Loucy (cell line): ENCODE measurements at regions not wholly inside any gene's neighbourhood (a gene's known extent, or its start where the extent isn't known, plus 50 kb on each side); places are given as distances from the start of the nearest gene placed in this dataset.
"Not testable (repeated sequence)": the region's sequence is repeated elsewhere in the genome, so short reads cannot be mapped to it uniquely, and the experiment has no call there.

Source experiments
- H2AFZ ChIP-seq: fragments of 200-600 bp; sonication (generic); 2 replicates; pipeline ENCODE4 v1.6.0; 2016; ENCODE audit warnings: antibody characterized with exemption, mild to moderate bottlenecking, low read length, moderate library complexity
- H3F3A ChIP-seq: fragments of 200-600 bp; 2 replicates; pipeline ENCODE4 v1.6.0; 2016; ENCODE audit warnings: antibody characterized with exemption, low read depth, mild to moderate bottlenecking
- H3K27me3 ChIP-seq: fragments of 200-600 bp; sonication (generic); 2 replicates; pipeline ENCODE4 v1.6.1; 2014; ENCODE audit warnings: low read length, mild to moderate bottlenecking; ENCODE audit not compliant: insufficient read depth, poor library complexity, severe bottlenecking
- H3K36me3 ChIP-seq: fragments of 200-600 bp; sonication (generic); 2 replicates; pipeline ENCODE4 v1.6.1; 2016; ENCODE audit warnings: low read length; ENCODE audit not compliant: insufficient read depth
- H3K4me1 ChIP-seq: fragments of 200-600 bp; sonication (generic); 2 replicates; pipeline ENCODE4 v1.5.1; 2014; ENCODE audit warnings: low read length, mild to moderate bottlenecking; ENCODE audit not compliant: insufficient read depth, poor library complexity, severe bottlenecking
- H3K4me2 ChIP-seq: fragments of 200-600 bp; sonication (generic); 2 replicates; pipeline ENCODE4 v1.6.0; 2014; ENCODE audit warnings: antibody characterized with exemption, low read length, low read depth, mild to moderate bottlenecking; ENCODE audit not compliant: poor library complexity, severe bottlenecking
- H3K4me3 ChIP-seq: fragments of 200-600 bp; sonication (generic); 2 replicates; pipeline ENCODE4 v1.5.1; 2014; ENCODE audit warnings: low read length, mild to moderate bottlenecking, mixed read lengths; ENCODE audit not compliant: poor library complexity, severe bottlenecking
- H3K79me2 ChIP-seq: fragments of 200-600 bp; sonication (generic); 2 replicates; pipeline ENCODE4 v1.6.1; 2014; ENCODE audit warnings: low read length; ENCODE audit not compliant: insufficient read depth
- H3K9ac ChIP-seq: fragments of 200-600 bp; sonication (generic); 2 replicates; pipeline ENCODE4 v1.6.0; 2014; ENCODE audit warnings: mild to moderate bottlenecking, low read depth, low read length, moderate library complexity; ENCODE audit not compliant: poor library complexity, severe bottlenecking
- H3K9me2 ChIP-seq: fragments of 200-600 bp; sonication (generic); replicated peaks from 2 replicates; pipeline ENCODE4 v1.6.1; 2016; ENCODE audit warnings: low read depth, low read length, mixed read lengths
- H3K9me3 ChIP-seq: fragments of 200-600 bp; sonication (generic); 2 replicates; pipeline ENCODE4 v1.6.1; 2014; ENCODE audit warnings: mild to moderate bottlenecking, antibody characterized with exemption, low read length, low read depth; ENCODE audit not compliant: insufficient read depth
- H4K20me1 ChIP-seq: fragments of 200-600 bp; sonication (generic); 2 replicates; pipeline ENCODE4 v1.6.0; 2014; ENCODE audit warnings: antibody characterized with exemption, low read length, mild to moderate bottlenecking; ENCODE audit not compliant: insufficient read depth, poor library complexity, severe bottlenecking
- EZH2phosphoT487 ChIP-seq: fragments of 200-600 bp; IDR thresholded peaks from 2 replicates; pipeline ENCODE4 v1.6.1; 2018; ENCODE audit warnings: antibody characterized with exemption, mild to moderate bottlenecking, moderate library complexity, borderline replicate concordance
- TF ChIP-seq, protein P1 (sequence below): fragments of 200-600 bp; sonication (generic); conservative IDR thresholded peaks from 2 replicates; pipeline ENCODE4 v1.5.1; 2014; ENCODE audit warnings: mild to moderate bottlenecking, antibody characterized with exemption, low read length

DNA sequence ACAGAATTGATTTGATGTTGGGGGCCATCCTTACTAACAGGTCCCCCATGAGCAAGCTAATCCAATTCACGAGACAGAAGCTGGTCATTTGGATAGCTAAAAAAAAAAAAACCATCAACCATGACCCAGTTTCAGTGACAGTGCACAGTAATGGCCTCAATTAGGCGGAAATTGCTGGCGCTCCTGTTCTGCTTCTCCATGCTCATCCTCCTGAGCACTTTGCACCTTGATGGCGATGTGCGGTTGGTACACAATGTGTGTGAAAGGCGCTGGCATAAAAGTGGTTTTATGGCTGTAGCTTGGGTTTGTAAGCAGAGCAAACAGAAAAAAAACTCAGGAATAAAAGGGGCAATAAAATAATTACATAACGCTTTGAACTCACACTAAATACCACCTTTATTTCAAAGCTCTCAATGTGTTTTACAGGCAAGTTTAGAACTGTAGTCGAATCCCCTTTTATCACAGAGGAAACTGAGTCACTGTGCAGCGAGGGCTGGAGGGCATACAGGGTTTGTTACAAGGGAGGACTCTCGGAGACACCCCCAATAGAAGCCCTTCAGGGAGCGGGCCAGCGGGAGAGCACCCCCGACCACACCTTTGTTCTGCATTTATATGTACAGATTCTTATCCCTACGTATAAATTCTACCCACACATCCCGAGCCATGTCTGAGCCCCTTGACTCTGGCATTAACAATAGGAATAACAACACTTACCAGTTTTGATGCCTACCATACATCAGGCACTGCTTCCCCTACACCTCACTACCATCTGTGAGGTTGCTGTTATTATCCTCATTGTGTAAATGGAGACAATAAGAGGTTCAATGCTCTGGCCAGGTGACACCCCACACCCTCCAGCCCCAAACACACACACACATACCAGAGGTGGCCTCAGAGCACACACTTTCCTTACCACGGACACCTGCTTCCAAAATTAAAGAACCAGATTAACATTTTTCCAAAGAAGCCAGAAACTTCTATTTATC, 213.5 kb upstream of the IRF2BP2 start:
- H3K9me2 ChIP-seq = no peaks in the 10 kb centered on the region
- H3K27me3 ChIP-seq = no peaks in the 10 kb centered on the region
- TF ChIP-seq, protein P1, sequence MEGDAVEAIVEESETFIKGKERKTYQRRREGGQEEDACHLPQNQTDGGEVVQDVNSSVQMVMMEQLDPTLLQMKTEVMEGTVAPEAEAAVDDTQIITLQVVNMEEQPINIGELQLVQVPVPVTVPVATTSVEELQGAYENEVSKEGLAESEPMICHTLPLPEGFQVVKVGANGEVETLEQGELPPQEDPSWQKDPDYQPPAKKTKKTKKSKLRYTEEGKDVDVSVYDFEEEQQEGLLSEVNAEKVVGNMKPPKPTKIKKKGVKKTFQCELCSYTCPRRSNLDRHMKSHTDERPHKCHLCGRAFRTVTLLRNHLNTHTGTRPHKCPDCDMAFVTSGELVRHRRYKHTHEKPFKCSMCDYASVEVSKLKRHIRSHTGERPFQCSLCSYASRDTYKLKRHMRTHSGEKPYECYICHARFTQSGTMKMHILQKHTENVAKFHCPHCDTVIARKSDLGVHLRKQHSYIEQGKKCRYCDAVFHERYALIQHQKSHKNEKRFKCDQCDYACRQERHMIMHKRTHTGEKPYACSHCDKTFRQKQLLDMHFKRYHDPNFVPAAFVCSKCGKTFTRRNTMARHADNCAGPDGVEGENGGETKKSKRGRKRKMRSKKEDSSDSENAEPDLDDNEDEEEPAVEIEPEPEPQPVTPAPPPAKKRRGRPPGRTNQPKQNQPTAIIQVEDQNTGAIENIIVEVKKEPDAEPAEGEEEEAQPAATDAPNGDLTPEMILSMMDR = no peak
- TF ChIP-seq EZH2phosphoT487 = no peak
- no peak overlapping the region for H3K4me2 ChIP-seq
- H2AFZ ChIP-seq = no peak overlapping the region
- H3K4me1 ChIP-seq = peaks cover 20% of the 10 kb centered on the region
- H3F3A ChIP-seq = no peaks in the 10 kb centered on the region
- H3K4me3 ChIP-seq = no peak overlapping the region
- H4K20me1 ChIP-seq = no peaks in the 10 kb centered on the region
- H3K36me3 ChIP-seq = no peaks in the 10 kb centered on the region
- H3K79me2 ChIP-seq = no peaks in the 10 kb centered on the region
- H3K9me3 ChIP-seq = no peaks in the 10 kb centered on the region
- no peak overlapping the region for H3K9ac ChIP-seq

DNA sequence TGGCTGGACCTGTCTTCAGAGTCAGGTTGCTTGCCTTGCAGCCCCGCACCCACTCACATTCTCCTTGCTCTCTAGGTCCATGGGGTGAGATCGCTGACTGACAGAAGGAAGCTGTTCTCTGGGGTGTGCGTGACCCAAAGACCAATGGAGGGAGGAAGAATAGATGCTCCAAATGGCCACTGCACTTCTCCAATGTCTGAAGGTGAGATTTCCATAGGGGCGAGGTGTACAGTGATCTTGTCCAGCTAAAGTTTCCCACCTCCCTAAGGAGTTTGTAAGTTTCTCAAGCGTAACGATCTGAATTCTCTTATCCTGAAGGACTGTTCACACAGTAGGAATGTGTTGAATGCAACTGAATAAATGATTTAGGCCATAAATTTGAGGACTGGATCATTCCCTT, 211.9 kb upstream of the IRF2BP2 start:
- TF ChIP-seq, protein P1 = no peak
- TF ChIP-seq EZH2phosphoT487 = no peak
- H3K4me3 ChIP-seq = no peak overlapping the region
- H3F3A ChIP-seq = no peaks in the 10 kb centered on the region

DNA sequence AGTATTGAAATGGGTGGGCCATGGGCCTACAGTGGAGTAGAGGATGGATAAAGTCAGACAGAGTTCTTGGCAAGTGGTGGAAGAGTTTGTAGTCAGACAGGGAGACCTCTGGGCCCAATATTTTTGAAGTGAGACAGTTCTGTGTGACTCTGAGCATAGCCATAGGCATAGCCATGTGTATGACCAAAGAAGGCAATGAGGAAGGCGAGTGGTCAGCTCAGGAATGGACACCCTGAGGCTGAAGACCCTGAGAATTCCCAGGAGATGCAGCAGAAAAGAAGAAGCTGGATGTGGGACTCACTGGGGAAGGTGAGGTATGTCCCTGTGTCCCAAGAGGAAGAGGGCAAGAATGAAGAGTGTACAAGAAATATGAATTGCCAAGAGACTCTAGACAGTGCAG, 210.6 kb upstream of the IRF2BP2 start:
- no peaks in the 10 kb centered on the region for H3K27me3 ChIP-seq
- no peaks in the 10 kb centered on the region for H3K9me2 ChIP-seq
- H3K4me3 ChIP-seq = no peak overlapping the region
- H3K4me1 ChIP-seq = peaks cover 4% of the 10 kb centered on the region
- no peak for TF ChIP-seq EZH2phosphoT487
- TF ChIP-seq, protein P1 = no peak
- no peaks in the 10 kb centered on the region for H3K79me2 ChIP-seq
- no peaks in the 10 kb centered on the region for H3F3A ChIP-seq
- H4K20me1 ChIP-seq = no peaks in the 10 kb centered on the region
- H3K4me2 ChIP-seq = no peak overlapping the region
- no peaks in the 10 kb centered on the region for H3K36me3 ChIP-seq
- no peak overlapping the region for H2AFZ ChIP-seq
- no peak overlapping the region for H3K9ac ChIP-seq
- no peaks in the 10 kb centered on the region for H3K9me3 ChIP-seq

More for the DNA sequence above, 211.9 kb upstream of the IRF2BP2 start:
- H3K9ac ChIP-seq = no peak overlapping the region
- no peaks in the 10 kb centered on the region for H3K36me3 ChIP-seq
- H3K27me3 ChIP-seq = no peaks in the 10 kb centered on the region
- H4K20me1 ChIP-seq = no peaks in the 10 kb centered on the region
- H3K79me2 ChIP-seq = no peaks in the 10 kb centered on the region
- no peak overlapping the region for H2AFZ ChIP-seq
- H3K9me2 ChIP-seq = no peaks in the 10 kb centered on the region
- H3K4me1 ChIP-seq = peaks cover 15% of the 10 kb centered on the region
- H3K9me3 ChIP-seq = no peaks in the 10 kb centered on the region
- H3K4me2 ChIP-seq = no peak overlapping the region

DNA sequence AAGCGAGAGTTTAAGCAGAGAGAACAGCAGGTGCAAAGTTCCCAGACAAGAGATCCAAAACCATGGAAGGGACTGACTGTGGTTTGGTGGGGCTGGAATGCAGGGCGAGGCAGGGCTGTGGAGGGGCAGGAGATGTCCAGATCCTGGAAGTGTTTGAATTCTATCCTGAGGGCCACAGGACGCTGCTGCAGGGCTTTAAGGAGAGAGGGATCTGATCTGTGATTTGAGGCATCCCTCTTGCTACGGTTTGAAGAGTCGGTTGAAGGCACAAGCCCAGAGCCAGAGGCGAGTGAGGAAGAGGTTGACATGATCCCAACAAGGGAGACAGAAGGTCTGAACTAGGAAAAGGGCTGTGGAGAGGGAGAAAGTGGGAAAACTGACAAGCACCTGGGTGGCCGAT, 209.9 kb upstream of the IRF2BP2 start:
- H3K27me3 ChIP-seq, H3K9ac ChIP-seq, H3K9me2 ChIP-seq, H3K9me3 ChIP-seq, H3F3A ChIP-seq, H4K20me1 ChIP-seq, H3K4me1 ChIP-seq, H2AFZ ChIP-seq, H3K36me3 ChIP-seq, H3K79me2 ChIP-seq, H3K4me3 ChIP-seq, H3K4me2 ChIP-seq: not testable (repeated sequence)

DNA sequence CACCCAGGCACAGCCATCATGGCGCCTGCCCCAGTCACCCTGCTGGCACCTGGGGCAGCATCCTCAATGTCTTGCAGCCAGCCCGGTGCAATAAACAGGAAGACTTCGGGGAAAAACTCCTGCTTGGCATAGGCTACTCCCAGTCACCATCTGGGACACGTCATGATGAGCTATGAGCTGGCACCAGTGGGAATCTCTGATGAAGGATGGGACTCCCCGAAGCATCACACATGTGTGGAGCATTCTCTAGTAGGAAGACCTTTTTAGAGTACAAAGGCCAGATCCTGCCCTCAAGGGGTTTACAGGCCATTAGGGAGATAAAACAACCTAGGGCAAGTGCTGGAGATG, 208.0 kb upstream of the IRF2BP2 start:
- H3K9ac ChIP-seq, H3K4me1 ChIP-seq, H3K79me2 ChIP-seq, H3K36me3 ChIP-seq, H4K20me1 ChIP-seq, H3K4me3 ChIP-seq, H3K9me3 ChIP-seq, H3F3A ChIP-seq, H2AFZ ChIP-seq, H3K9me2 ChIP-seq, H3K4me2 ChIP-seq, H3K27me3 ChIP-seq: not testable (repeated sequence)
